Ishikawa (cell line): ENCODE measurements at regions not wholly inside any gene's neighbourhood (a gene's known extent, or its start where the extent isn't known, plus 50 kb on each side); places are given as distances from the start of the nearest gene placed in this dataset.

Experiments
- CEBPB ChIP-seq: IDR thresholded peaks from 2 replicates; pipeline ENCODE4 v1.6.1; 2012
- CREB1 ChIP-seq: IDR thresholded peaks from 2 replicates; pipeline ENCODE4 v1.6.1; 2012; ENCODE audit warnings: low read depth
- EGR1 ChIP-seq: IDR thresholded peaks from 2 replicates; pipeline ENCODE4 v1.6.1; 2012
- EP300 ChIP-seq: IDR thresholded peaks from 2 replicates; pipeline ENCODE4 v1.6.1; 2012; ENCODE audit warnings: borderline replicate concordance
- FOXM1 ChIP-seq: IDR thresholded peaks from 2 replicates; pipeline ENCODE4 v1.6.1; 2012; ENCODE audit warnings: low read depth, borderline replicate concordance
- MAX ChIP-seq: IDR thresholded peaks from 2 replicates; pipeline ENCODE4 v1.6.1; 2012
- NFIC ChIP-seq: IDR thresholded peaks from 2 replicates; pipeline ENCODE4 v1.6.1; 2012
- RAD21 ChIP-seq: IDR thresholded peaks from 2 replicates; pipeline ENCODE4 v1.6.1; 2012; ENCODE audit warnings: low read depth
- REST ChIP-seq: IDR thresholded peaks from 2 replicates; pipeline ENCODE4 v1.6.1; 2012; ENCODE audit warnings: low read depth, mild to moderate bottlenecking
- TAF1 ChIP-seq: IDR thresholded peaks from 2 replicates; pipeline ENCODE4 v1.6.1; 2012; ENCODE audit warnings: low read depth, mild to moderate bottlenecking
- TCF12 ChIP-seq: IDR thresholded peaks from 2 replicates; pipeline ENCODE4 v1.6.1; 2012; ENCODE audit warnings: low read depth
- TEAD4 ChIP-seq: IDR thresholded peaks from 2 replicates; pipeline ENCODE4 v1.6.1; 2012
- YY1 ChIP-seq: IDR thresholded peaks from 2 replicates; pipeline ENCODE4 v1.6.1; 2012; ENCODE audit warnings: low read depth
- ZBTB7A ChIP-seq: IDR thresholded peaks from 2 replicates; pipeline ENCODE4 v1.6.1; 2012; ENCODE audit warnings: low read depth
- TF ChIP-seq, protein P1 (sequence below): IDR thresholded peaks from 2 replicates; pipeline ENCODE4 v1.6.1; 2012

GRCh38 chr7:68587599-68587998 is 1010.7 kb upstream of the AUTS2 start:
- TF ChIP-seq NFIC (no peak), TCF12 (no peak), TAF1 (no peak)

- TF ChIP-seq, protein P1, sequence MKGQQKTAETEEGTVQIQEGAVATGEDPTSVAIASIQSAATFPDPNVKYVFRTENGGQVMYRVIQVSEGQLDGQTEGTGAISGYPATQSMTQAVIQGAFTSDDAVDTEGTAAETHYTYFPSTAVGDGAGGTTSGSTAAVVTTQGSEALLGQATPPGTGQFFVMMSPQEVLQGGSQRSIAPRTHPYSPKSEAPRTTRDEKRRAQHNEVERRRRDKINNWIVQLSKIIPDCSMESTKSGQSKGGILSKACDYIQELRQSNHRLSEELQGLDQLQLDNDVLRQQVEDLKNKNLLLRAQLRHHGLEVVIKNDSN, result no peak
- no peak for TF ChIP-seq TAF1
These were observed 996.4 kb upstream of the AUTS2 start for GRCh38 chr7:68601826-68602225.

DNA sequence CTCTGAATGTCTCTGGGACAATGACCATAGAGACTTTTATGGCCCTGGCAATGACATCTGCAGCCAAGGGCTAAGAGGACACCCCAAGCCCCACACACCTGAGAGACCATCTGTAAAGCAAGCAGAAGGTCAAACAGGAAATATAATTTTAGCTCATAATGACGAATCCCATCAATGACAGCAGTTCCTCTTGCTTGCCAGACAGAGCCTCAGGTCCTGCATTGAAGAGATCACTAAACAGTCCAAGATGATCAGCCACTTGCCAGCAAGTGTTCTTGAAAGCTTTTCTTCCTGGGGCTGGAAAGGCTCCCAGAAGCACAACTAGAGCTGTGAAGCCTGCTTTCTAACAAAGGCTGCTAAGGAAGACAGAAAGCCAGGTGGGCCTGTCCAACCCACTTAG is 993.7 kb upstream of the AUTS2 start:
- no peak for TF ChIP-seq YY1
- no peak for TF ChIP-seq EGR1
- no peak for TF ChIP-seq CEBPB
- no peak for TF ChIP-seq RAD21
- no peak for TF ChIP-seq CREB1
- no peak for TF ChIP-seq NFIC
- TF ChIP-seq TCF12, result no peak
- TF ChIP-seq FOXM1, result no peak
- no peak for TF ChIP-seq REST
- TF ChIP-seq EP300, result no peak
- TF ChIP-seq TEAD4, result no peak
- no peak for TF ChIP-seq MAX

DNA sequence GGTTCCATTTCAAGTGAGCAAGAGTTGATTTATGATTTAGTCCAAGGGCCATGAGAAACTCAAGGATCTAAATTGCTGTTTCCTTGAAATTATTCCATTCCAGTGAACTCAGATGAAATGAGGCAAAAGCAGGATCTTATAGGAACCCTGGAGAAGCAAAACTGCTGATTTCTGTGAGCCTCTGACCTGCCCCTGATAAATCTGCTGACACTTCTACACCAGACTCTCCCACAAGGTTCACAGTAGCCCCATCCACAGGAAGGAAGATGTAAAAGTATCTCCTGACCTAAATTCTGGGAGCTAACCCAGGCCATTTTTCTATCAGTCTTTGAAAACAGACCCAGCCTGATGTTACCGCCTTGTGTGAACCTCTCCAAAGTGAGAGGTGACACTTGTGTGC is 987.6 kb upstream of the AUTS2 start:
- TF ChIP-seq, protein P1, result no peak
- no peak for TF ChIP-seq EP300
- TF ChIP-seq REST, result no peak
- TF ChIP-seq YY1, result no peak
- no peak for TF ChIP-seq TEAD4
- no peak for TF ChIP-seq CREB1
- no peak for TF ChIP-seq RAD21
- no peak for TF ChIP-seq EGR1
- TF ChIP-seq TCF12, result no peak
- TF ChIP-seq FOXM1, result no peak
- no peak for TF ChIP-seq CEBPB
- TF ChIP-seq TAF1, result no peak
- TF ChIP-seq NFIC, result no peak
- no peak for TF ChIP-seq MAX
- TF ChIP-seq ZBTB7A, result no peak

GRCh38 chr7:68613405-68613804 is 984.9 kb upstream of the AUTS2 start:
- TF ChIP-seq EGR1 (no peak), REST (no peak), EP300 (no peak), CEBPB (no peak), RAD21 (no peak), FOXM1 (no peak), MAX (no peak), YY1 (no peak), TAF1 (no peak), TCF12 (no peak), NFIC (no peak), ZBTB7A (no peak), CREB1 (no peak), TEAD4 (no peak)
- TF ChIP-seq, protein P1, result no peak
